ENCODE measurements at regions not wholly inside any gene's neighbourhood (a gene's known extent, or its start where the extent isn't known, plus 50 kb on each side); places are given as distances from the start of the nearest gene placed in this dataset.

GRCh38 chr13:107480130-107480529 is 735.2 kb downstream of the LIG4 start:
- Histone ChIP-seq H4K20me1 (ENCODE audit: insufficient read depth) (no peaks in the 10 kb centered on the region), H3K9me3 (ENCODE audit: insufficient read depth, low read depth) (peaks cover 7% of the 10 kb centered on the region; the same call in 1 of the 2 replicates), H3K27me3 (ENCODE audit: insufficient read depth, low read depth) (no peaks in the 10 kb centered on the region), H3K27ac (no peak overlapping the region), H3K4me2 (no peak overlapping the region), H3K79me2 (ENCODE audit: low read depth) (no peaks in the 10 kb centered on the region), H3K9me2 (ENCODE audit: insufficient read depth) (no peaks in the 10 kb centered on the region), H2AFZ (no peak overlapping the region), H3F3A (ENCODE audit: insufficient read depth, low read depth) (no peaks in the 10 kb centered on the region), H3K36me3 (ENCODE audit: low read depth) (no peaks in the 10 kb centered on the region), H3K4me1 (replicated peaks; ENCODE audit: insufficient read depth) (no peaks in the 10 kb centered on the region; the same call in 1 of the 2 replicates), H3K4me3 (no peak overlapping the region)
- DNase-seq: no peak
- intact Hi-C loops (cut with micrococcal nuclease; ENCODE audit: unreplicated experiment): no loop called here
- no TSS peak for BruUV-seq (replicated peaks)
- ChIA-PET CTCF (no interaction called here), POLR2A (ENCODE audit: unreplicated experiment) (no interaction called here)
- no peak for TF ChIP-seq CTCF (conservative IDR thresholded peaks at IDR 0.05)

GRCh38 chr13:107477772-107478379 is 737.5 kb downstream of the LIG4 start:
- no peaks in the 10 kb centered on the region for H3K79me2 ChIP-seq (ENCODE audit: low read depth)
- no TSS peak for BruUV-seq (replicated peaks)
- no peaks in the 10 kb centered on the region for H3K27me3 ChIP-seq (ENCODE audit: insufficient read depth, low read depth)
- H3K4me1 ChIP-seq (replicated peaks; ENCODE audit: insufficient read depth): no peaks in the 10 kb centered on the region
- no peaks in the 10 kb centered on the region for H3F3A ChIP-seq (ENCODE audit: insufficient read depth, low read depth)
- H3K4me2 ChIP-seq: no peak overlapping the region
- POLR2A ChIA-PET (ENCODE audit: unreplicated experiment): no interaction called here
- intact Hi-C loops (cut with micrococcal nuclease; ENCODE audit: unreplicated experiment): no loop called here
- CTCF ChIA-PET: no interaction called here
- no peak overlapping the region for H3K27ac ChIP-seq
- no peaks in the 10 kb centered on the region for H3K36me3 ChIP-seq (ENCODE audit: low read depth)
- DNase-seq: no peak
- no peaks in the 10 kb centered on the region for H4K20me1 ChIP-seq (ENCODE audit: insufficient read depth)
- no peaks in the 10 kb centered on the region for H3K9me3 ChIP-seq (ENCODE audit: insufficient read depth, low read depth)
- H3K4me3 ChIP-seq: no peak overlapping the region
- TF ChIP-seq EZH2 (IDR thresholded peaks at IDR 0.05; ENCODE audit: low read depth): no peak
- TF ChIP-seq CTCF (conservative IDR thresholded peaks at IDR 0.05): no peak
- no peak overlapping the region for H2AFZ ChIP-seq
- no peaks in the 10 kb centered on the region; the same call in 1 of the 2 replicates for H3K9me2 ChIP-seq (ENCODE audit: insufficient read depth)

- TF ChIP-seq CTCF (conservative IDR thresholded peaks at IDR 0.05): no peak
- TF ChIP-seq EZH2 (IDR thresholded peaks at IDR 0.05; ENCODE audit: low read depth): no peak
- no peak overlapping the region for H2AFZ ChIP-seq
- H4K20me1 ChIP-seq (ENCODE audit: insufficient read depth): no peaks in the 10 kb centered on the region
- no peaks in the 10 kb centered on the region for H3K9me3 ChIP-seq (ENCODE audit: insufficient read depth, low read depth)
- no peak overlapping the region for H3K4me2 ChIP-seq
- H3K36me3 ChIP-seq (ENCODE audit: low read depth): no peaks in the 10 kb centered on the region
- ChIA-PET CTCF (no interaction called here), POLR2A (ENCODE audit: unreplicated experiment) (no interaction called here)
- no peaks in the 10 kb centered on the region for H3K27me3 ChIP-seq (ENCODE audit: insufficient read depth, low read depth)
- intact Hi-C loops (cut with micrococcal nuclease; ENCODE audit: unreplicated experiment): no loop called here
- no peaks in the 10 kb centered on the region for H3K79me2 ChIP-seq (ENCODE audit: low read depth)
- no peak overlapping the region for H3K4me3 ChIP-seq
- H3K4me1 ChIP-seq (replicated peaks; ENCODE audit: insufficient read depth): no peaks in the 10 kb centered on the region
- no peak for DNase-seq
- H3F3A ChIP-seq (ENCODE audit: insufficient read depth, low read depth): no peaks in the 10 kb centered on the region
- no peak overlapping the region for H3K27ac ChIP-seq
- BruUV-seq (replicated peaks): no TSS peak
- peaks cover 8% of the 10 kb centered on the region; the same call in 1 of the 2 replicates for H3K9me2 ChIP-seq (ENCODE audit: insufficient read depth)
These were observed 739.4 kb downstream of the LIG4 start for GRCh38 chr13:107475753-107476453.
